Osteoblast (primary cell): ENCODE measurements at regions not wholly inside any gene's neighbourhood (a gene's known extent, or its start where the extent isn't known, plus 50 kb on each side); places are given as distances from the start of the nearest gene placed in this dataset.

ENCODE experiments used
- DNase-seq: peaks from one replicate; pipeline ENCODE4 v3.0.0; 2011; ENCODE audit warnings: low spot score, mixed read lengths; ENCODE audit not compliant: insufficient read length; ENCODE audit errors: missing footprints
- H2AFZ ChIP-seq: 2 replicates; pipeline ENCODE4 v1.6.0; 2011; ENCODE audit warnings: mild to moderate bottlenecking, low read length
- H3K27ac ChIP-seq: 2 replicates; pipeline ENCODE4 v1.5.1; 2011; ENCODE audit warnings: mild to moderate bottlenecking, low read depth, low read length, moderate library complexity
- H3K27me3 ChIP-seq: 2 replicates; pipeline ENCODE4 v1.6.0; 2012; ENCODE audit warnings: mild to moderate bottlenecking, control low read depth, inconsistent platforms, low read length, moderate library complexity; ENCODE audit not compliant: insufficient read depth
- H3K36me3 ChIP-seq: 2 replicates; pipeline ENCODE4 v1.5.1; 2011; ENCODE audit warnings: mild to moderate bottlenecking, low read length, control low read depth, moderate library complexity; ENCODE audit not compliant: insufficient read depth
- H3K4me1 ChIP-seq: 2 replicates; pipeline ENCODE4 v1.5.1; 2011; ENCODE audit warnings: mild to moderate bottlenecking, low read length, control low read depth, moderate library complexity; ENCODE audit not compliant: insufficient read depth
- H3K4me2 ChIP-seq: 2 replicates; pipeline ENCODE4 v1.6.0; 2011; ENCODE audit warnings: mild to moderate bottlenecking, low read length; ENCODE audit not compliant: insufficient read depth
- H3K4me3 ChIP-seq: fragments of 200-600 bp; sonication (generic); 3 replicates; pipeline ENCODE4 v1.5.1; 2012; ENCODE audit warnings: mild to moderate bottlenecking, low read length, inconsistent platforms; ENCODE audit not compliant: insufficient read depth
- H3K79me2 ChIP-seq: 2 replicates; pipeline ENCODE4 v1.6.0; 2012; ENCODE audit warnings: mild to moderate bottlenecking, low read length, control low read depth, inconsistent platforms; ENCODE audit not compliant: insufficient read depth
- H3K9me3 ChIP-seq: 2 replicates; pipeline ENCODE4 v1.5.1; 2011; ENCODE audit warnings: low read depth, low read length, control low read depth
- H4K20me1 ChIP-seq: 2 replicates; pipeline ENCODE4 v1.6.0; 2012; ENCODE audit warnings: mild to moderate bottlenecking, low read length, control low read depth; ENCODE audit not compliant: insufficient read depth
- CTCF ChIP-seq: IDR thresholded peaks from 2 replicates; pipeline ENCODE4 v1.5.1; 2011; ENCODE audit warnings: mild to moderate bottlenecking, low read depth, low read length, moderate library complexity; ENCODE audit errors: extremely low read depth

- Histone ChIP-seq H3K27me3 (no peaks in the 10 kb centered on the region), H3K4me1 (peaks cover 14% of the 10 kb centered on the region), H3K9me3 (no peaks in the 10 kb centered on the region), H3K79me2 (no peaks in the 10 kb centered on the region), H4K20me1 (no peaks in the 10 kb centered on the region), H2AFZ (peak overlapping the region; percentile 84), H3K27ac (peak overlapping the region; percentile 74), H3K4me3 (no peak overlapping the region), H3K36me3 (no peaks in the 10 kb centered on the region), H3K4me2 (peak overlapping the region; percentile 62)
- TF ChIP-seq CTCF = no peak
- peak; percentile 82 for DNase-seq
These were observed 121.8 kb downstream of the MAIP1 start for GRCh38 chr2:200077210-200077650.

- H4K20me1 ChIP-seq = no peaks in the 10 kb centered on the region
- H3K9me3 ChIP-seq = no peaks in the 10 kb centered on the region
- no peak overlapping the region for H2AFZ ChIP-seq
- H3K4me1 ChIP-seq = peaks cover 14% of the 10 kb centered on the region
- H3K27me3 ChIP-seq = no peaks in the 10 kb centered on the region
- no peaks in the 10 kb centered on the region for H3K36me3 ChIP-seq
- H3K27ac ChIP-seq = peak overlapping the region; percentile 74
- DNase-seq = peak; percentile 56
- H3K4me2 ChIP-seq = no peak overlapping the region
- TF ChIP-seq CTCF = no peak
- H3K79me2 ChIP-seq = no peaks in the 10 kb centered on the region
- H3K4me3 ChIP-seq = no peak overlapping the region
These were observed 122.5 kb downstream of the MAIP1 start for GRCh38 chr2:200077838-200078237.

- no peaks in the 10 kb centered on the region for H3K9me3 ChIP-seq
- no peak overlapping the region for H3K4me3 ChIP-seq
- TF ChIP-seq CTCF = no peak
- no peaks in the 10 kb centered on the region for H4K20me1 ChIP-seq
- DNase-seq = no peak
- peaks cover 14% of the 10 kb centered on the region for H3K4me1 ChIP-seq
- H3K4me2 ChIP-seq = no peak overlapping the region
- no peak overlapping the region for H2AFZ ChIP-seq
- no peaks in the 10 kb centered on the region for H3K79me2 ChIP-seq
- no peak overlapping the region for H3K27ac ChIP-seq
- no peaks in the 10 kb centered on the region for H3K27me3 ChIP-seq
- H3K36me3 ChIP-seq = no peaks in the 10 kb centered on the region
These were observed 124.0 kb downstream of the MAIP1 start for GRCh38 chr2:200079356-200079755.

GRCh38 chr2:200081236-200081635 is 125.9 kb downstream of the MAIP1 start:
- no peaks in the 10 kb centered on the region for H3K27me3 ChIP-seq
- H3K9me3 ChIP-seq = no peaks in the 10 kb centered on the region
- peaks cover 14% of the 10 kb centered on the region for H3K4me1 ChIP-seq
- no peak for DNase-seq
- no peak overlapping the region for H3K4me3 ChIP-seq
- no peak for TF ChIP-seq CTCF
- no peak overlapping the region for H3K4me2 ChIP-seq
- no peaks in the 10 kb centered on the region for H3K36me3 ChIP-seq
- no peaks in the 10 kb centered on the region for H3K79me2 ChIP-seq
- no peak overlapping the region for H3K27ac ChIP-seq
- no peaks in the 10 kb centered on the region for H4K20me1 ChIP-seq
- H2AFZ ChIP-seq = no peak overlapping the region
